OCI-LY1 (cell line): ENCODE measurements at regions not wholly inside any gene's neighbourhood (a gene's known extent, or its start where the extent isn't known, plus 50 kb on each side); places are given as distances from the start of the nearest gene placed in this dataset.

Experiments
- H2AFZ ChIP-seq: fragments of 200-600 bp; sonication (generic), shearing (Covaris generic); 2 replicates; pipeline ENCODE4 v1.6.0; 2014; ENCODE audit warnings: antibody characterized with exemption, mild to moderate bottlenecking, low read length
- H3F3A ChIP-seq: fragments of 200-600 bp; sonication (generic), shearing (Covaris generic); 2 replicates; pipeline ENCODE4 v1.6.0; 2014; ENCODE audit warnings: mild to moderate bottlenecking, antibody characterized with exemption, low read length, moderate library complexity; ENCODE audit not compliant: insufficient read depth
- H3K27ac ChIP-seq: fragments of 200-600 bp; sonication (generic); 2 replicates; pipeline ENCODE4 v1.5.1; 2014; ENCODE audit warnings: low read length, mixed run types, mild to moderate bottlenecking, low read depth; ENCODE audit not compliant: poor library complexity, severe bottlenecking
- H3K27me3 ChIP-seq: fragments of 200-600 bp; sonication (generic); 2 replicates; pipeline ENCODE4 v1.6.0; 2014; ENCODE audit warnings: antibody characterized with exemption, mild to moderate bottlenecking, low read length, moderate library complexity; ENCODE audit not compliant: insufficient read depth
- H3K36me3 ChIP-seq: fragments of 200-600 bp; sonication (generic); 2 replicates; pipeline ENCODE4 v1.6.1; 2014; ENCODE audit warnings: mild to moderate bottlenecking, antibody characterized with exemption, low read length, moderate library complexity, mixed read lengths; ENCODE audit not compliant: insufficient read depth
- H3K4me1 ChIP-seq: fragments of 200-600 bp; sonication (generic); 2 replicates; pipeline ENCODE4 v1.5.1; 2014; ENCODE audit warnings: mild to moderate bottlenecking, low read length, moderate library complexity; ENCODE audit not compliant: insufficient read depth, severe bottlenecking
- H3K4me2 ChIP-seq: fragments of 200-600 bp; sonication (generic), shearing (Covaris generic); 2 replicates; pipeline ENCODE4 v1.6.1; 2014; ENCODE audit warnings: low read length
- H3K4me3 ChIP-seq: fragments of 200-600 bp; sonication (generic); 2 replicates; pipeline ENCODE4 v1.5.1; 2014; ENCODE audit warnings: low read length, low read depth, mild to moderate bottlenecking, mixed read lengths; ENCODE audit not compliant: poor library complexity, severe bottlenecking
- H3K79me2 ChIP-seq: fragments of 200-600 bp; shearing (Covaris generic); 2 replicates; pipeline ENCODE4 v1.6.1; 2016; ENCODE audit warnings: mixed run types, low read length, mixed read lengths; ENCODE audit not compliant: insufficient read depth
- H3K9ac ChIP-seq: fragments of 200-600 bp; sonication (generic), shearing (Covaris generic); 2 replicates; pipeline ENCODE4 v1.6.1; 2014; ENCODE audit warnings: mild to moderate bottlenecking, low read length, mixed read lengths
- H3K9me2 ChIP-seq: fragments of 200-600 bp; sonication (generic), shearing (Covaris generic); 2 replicates; pipeline ENCODE4 v1.6.1; 2014; ENCODE audit warnings: low read depth, mild to moderate bottlenecking, low read length, mixed read lengths
- H3K9me3 ChIP-seq: fragments of 200-600 bp; shearing (Covaris generic); 2 replicates; pipeline ENCODE4 v1.6.1; 2014; ENCODE audit warnings: low read length, mixed read lengths
- H4K20me1 ChIP-seq: fragments of 200-600 bp; sonication (generic), shearing (Covaris generic); 2 replicates; pipeline ENCODE4 v1.6.0; 2016; ENCODE audit warnings: mild to moderate bottlenecking, low read length; ENCODE audit not compliant: insufficient read depth
- EZH2 ChIP-seq: fragments of 200-600 bp; sonication (generic), shearing (Covaris generic); IDR thresholded peaks from 2 replicates; pipeline ENCODE4 v1.8.0; 2017; ENCODE audit warnings: borderline replicate concordance, mixed run types, mild to moderate bottlenecking, antibody characterized with exemption, low read length, moderate library complexity, mixed read lengths
- TF ChIP-seq, protein P1 (sequence below): fragments of 200-600 bp; sonication (generic), shearing (Covaris generic); IDR thresholded peaks from 2 replicates; pipeline ENCODE4 v1.5.1; 2017; ENCODE audit warnings: mild to moderate bottlenecking, antibody characterized with exemption, low read length, moderate library complexity, mixed read lengths

DNA sequence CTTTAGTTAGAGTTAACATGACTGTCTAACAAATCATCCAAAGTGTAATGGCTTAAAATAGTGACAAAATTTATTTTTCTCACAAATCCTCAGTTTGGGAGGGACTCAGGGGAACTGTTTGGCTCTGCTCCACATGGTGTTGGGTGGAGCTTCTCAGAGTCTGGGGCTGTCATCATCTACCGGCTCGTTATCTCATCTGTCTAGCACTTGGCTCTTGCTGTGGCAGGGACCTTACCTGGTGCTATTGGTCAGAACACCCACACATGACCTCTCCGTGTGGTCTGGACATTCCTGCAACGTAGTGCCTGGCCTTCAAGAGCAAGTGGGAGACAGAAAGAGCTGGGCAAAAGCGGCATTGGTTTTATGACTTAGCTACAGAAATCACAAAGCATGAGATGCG, 866.9 kb upstream of the FRG1 start:
- Histone ChIP-seq H3K9ac (no peak overlapping the region), H2AFZ (no peak overlapping the region)
- TF ChIP-seq EZH2: no peak

DNA sequence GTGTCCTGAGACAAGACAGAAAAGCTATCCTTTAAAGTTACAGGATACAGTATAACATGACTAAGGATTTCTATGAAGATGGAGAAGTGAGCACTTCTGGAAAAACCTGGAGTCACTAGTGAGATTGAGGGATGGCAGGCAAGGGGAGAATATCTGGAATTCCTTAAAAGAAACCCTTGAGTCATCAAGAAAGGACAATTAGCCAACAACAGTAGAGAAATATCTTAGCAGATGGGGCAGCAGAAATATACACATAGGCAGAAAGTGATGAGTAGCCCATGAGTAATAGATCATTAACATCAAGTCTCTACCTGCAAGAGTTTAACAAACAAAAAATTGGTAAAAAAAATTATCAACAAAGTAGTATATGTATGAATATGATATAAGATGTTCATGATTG, 858.8 kb upstream of the FRG1 start:
- Histone ChIP-seq H3K27ac (no peak overlapping the region), H3F3A (no peaks in the 10 kb centered on the region; the same call in 1 of the 2 replicates), H3K79me2 (no peaks in the 10 kb centered on the region), H3K9ac (no peak overlapping the region), H3K4me2 (no peak overlapping the region), H2AFZ (no peak overlapping the region), H3K9me3 (no peaks in the 10 kb centered on the region), H3K36me3 (no peaks in the 10 kb centered on the region), H4K20me1 (no peaks in the 10 kb centered on the region), H3K4me3 (no peak overlapping the region), H3K27me3 (no peaks in the 10 kb centered on the region), H3K4me1 (peaks cover 16% of the 10 kb centered on the region), H3K9me2 (no peaks in the 10 kb centered on the region)
- no peak for TF ChIP-seq EZH2
- TF ChIP-seq, protein P1, sequence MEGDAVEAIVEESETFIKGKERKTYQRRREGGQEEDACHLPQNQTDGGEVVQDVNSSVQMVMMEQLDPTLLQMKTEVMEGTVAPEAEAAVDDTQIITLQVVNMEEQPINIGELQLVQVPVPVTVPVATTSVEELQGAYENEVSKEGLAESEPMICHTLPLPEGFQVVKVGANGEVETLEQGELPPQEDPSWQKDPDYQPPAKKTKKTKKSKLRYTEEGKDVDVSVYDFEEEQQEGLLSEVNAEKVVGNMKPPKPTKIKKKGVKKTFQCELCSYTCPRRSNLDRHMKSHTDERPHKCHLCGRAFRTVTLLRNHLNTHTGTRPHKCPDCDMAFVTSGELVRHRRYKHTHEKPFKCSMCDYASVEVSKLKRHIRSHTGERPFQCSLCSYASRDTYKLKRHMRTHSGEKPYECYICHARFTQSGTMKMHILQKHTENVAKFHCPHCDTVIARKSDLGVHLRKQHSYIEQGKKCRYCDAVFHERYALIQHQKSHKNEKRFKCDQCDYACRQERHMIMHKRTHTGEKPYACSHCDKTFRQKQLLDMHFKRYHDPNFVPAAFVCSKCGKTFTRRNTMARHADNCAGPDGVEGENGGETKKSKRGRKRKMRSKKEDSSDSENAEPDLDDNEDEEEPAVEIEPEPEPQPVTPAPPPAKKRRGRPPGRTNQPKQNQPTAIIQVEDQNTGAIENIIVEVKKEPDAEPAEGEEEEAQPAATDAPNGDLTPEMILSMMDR: no peak

More for the DNA sequence above, 866.9 kb upstream of the FRG1 start:
- H3K36me3 ChIP-seq: no peaks in the 10 kb centered on the region; the same call in 1 of the 2 replicates
- H3K9me2 ChIP-seq: no peaks in the 10 kb centered on the region
- no peaks in the 10 kb centered on the region for H4K20me1 ChIP-seq
- no peaks in the 10 kb centered on the region for H3K27me3 ChIP-seq
- H3K4me2 ChIP-seq: no peak overlapping the region
- H3K79me2 ChIP-seq: no peaks in the 10 kb centered on the region
- peaks cover 4% of the 10 kb centered on the region for H3K4me1 ChIP-seq
- no peak overlapping the region for H3K27ac ChIP-seq
- no peak overlapping the region for H3K4me3 ChIP-seq
- no peaks in the 10 kb centered on the region for H3F3A ChIP-seq
- no peaks in the 10 kb centered on the region for H3K9me3 ChIP-seq

DNA sequence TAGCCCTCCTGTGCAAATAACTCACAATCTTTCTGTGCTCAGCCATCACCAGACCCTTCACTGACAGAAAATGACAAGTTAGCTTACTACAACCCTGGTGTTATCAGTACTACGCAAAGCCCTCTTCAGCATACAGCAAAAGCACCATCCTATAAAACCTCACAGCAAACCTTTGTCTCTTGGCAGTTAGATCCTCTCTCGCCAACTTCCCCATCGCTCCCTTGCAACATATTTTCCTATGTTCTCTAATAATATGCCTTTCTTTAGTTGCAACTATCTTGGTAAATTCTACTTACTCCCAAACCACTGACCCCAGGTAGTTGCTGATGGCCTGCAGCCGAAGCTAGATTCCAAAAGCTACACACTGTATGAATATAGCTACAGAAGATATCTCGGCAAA, 856.9 kb upstream of the FRG1 start:
- H3K4me2 ChIP-seq: no peak overlapping the region

DNA sequence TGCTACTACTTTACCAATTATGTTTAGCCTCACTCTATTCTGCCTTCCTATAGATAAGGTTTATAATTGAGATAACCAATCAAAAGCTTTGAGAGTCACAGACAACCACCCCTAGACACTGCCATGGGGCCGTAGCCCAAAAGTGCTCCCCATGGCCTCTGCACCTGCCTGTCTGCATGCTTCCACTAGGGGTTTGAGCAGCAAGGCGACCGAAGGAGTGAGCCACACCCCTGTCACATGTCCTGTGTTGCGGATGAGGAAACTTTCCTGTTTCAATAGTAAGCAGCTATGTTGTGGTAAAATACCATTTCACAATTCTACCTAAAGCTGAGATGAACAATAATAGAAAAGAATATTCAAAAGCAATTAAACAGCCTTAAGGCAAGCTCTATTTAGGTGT, 856.0 kb upstream of the FRG1 start:
- TF ChIP-seq, protein P1: no peak
- no peak for TF ChIP-seq EZH2
- H3K4me3 ChIP-seq: no peak overlapping the region

More for the DNA sequence above, 856.9 kb upstream of the FRG1 start:
- Histone ChIP-seq H3K9me2 (no peaks in the 10 kb centered on the region), H3F3A (no peaks in the 10 kb centered on the region; the same call in 1 of the 2 replicates), H3K79me2 (no peaks in the 10 kb centered on the region), H3K27ac (no peak overlapping the region), H3K4me1 (peaks cover 20% of the 10 kb centered on the region), H3K36me3 (no peaks in the 10 kb centered on the region), H3K27me3 (no peaks in the 10 kb centered on the region), H3K9ac (no peak overlapping the region), H3K4me3 (no peak overlapping the region), H3K9me3 (no peaks in the 10 kb centered on the region), H2AFZ (no peak overlapping the region), H4K20me1 (no peaks in the 10 kb centered on the region)
- TF ChIP-seq EZH2: no peak

More for the DNA sequence above, 856.0 kb upstream of the FRG1 start:
- no peak overlapping the region for H2AFZ ChIP-seq
- H3K4me2 ChIP-seq: no peak overlapping the region
- no peaks in the 10 kb centered on the region for H3K9me2 ChIP-seq
- H3K4me1 ChIP-seq: peaks cover 22% of the 10 kb centered on the region
- no peaks in the 10 kb centered on the region for H3K27me3 ChIP-seq
- H4K20me1 ChIP-seq: no peaks in the 10 kb centered on the region
- H3F3A ChIP-seq: no peaks in the 10 kb centered on the region; the same call in 1 of the 2 replicates
- no peaks in the 10 kb centered on the region for H3K36me3 ChIP-seq
- no peaks in the 10 kb centered on the region for H3K79me2 ChIP-seq
- H3K9me3 ChIP-seq: no peaks in the 10 kb centered on the region
- H3K9ac ChIP-seq: no peak overlapping the region
- H3K27ac ChIP-seq: no peak overlapping the region
